HEK293T (cell line): ENCODE measurements at regions not wholly inside any gene's neighbourhood (a gene's known extent, or its start where the extent isn't known, plus 50 kb on each side); places are given as distances from the start of the nearest gene placed in this dataset.

Experiments
- CTCF ChIA-PET: fragments of 350-600 bp; formaldehyde crosslinking; extraction: SDS; loops from one replicate; lab custom pipeline; 2021; ENCODE audit warnings: antibody characterized with exemption, inconsistent platforms; lab: Yijun Ruan, JAX
- POLR2A ChIA-PET: fragments of 350-600 bp; formaldehyde crosslinking; extraction: SDS; loops from one replicate; lab custom pipeline; 2020; ENCODE audit warnings: antibody characterized with exemption, inconsistent platforms; lab: Yijun Ruan, JAX
- DNase-seq: peaks from one replicate; pipeline ENCODE4 v3.0.0; 2012; ENCODE audit warnings: mixed read lengths; ENCODE audit errors: extremely low spot score
- ARNT ChIP-seq: fragments of 450-650 bp; IDR thresholded peaks from 2 replicates; pipeline ENCODE4 v1.6.1; 2017; ENCODE audit warnings: mild to moderate bottlenecking
- BHLHE40 ChIP-seq: fragments of 450-650 bp; IDR thresholded peaks from 2 replicates; pipeline ENCODE4 v1.6.1; 2016; ENCODE audit warnings: mild to moderate bottlenecking, moderate library complexity, borderline replicate concordance
- CTBP1 ChIP-seq: fragments of 450-650 bp; IDR thresholded peaks from 2 replicates; pipeline ENCODE4 v1.6.1; 2016; ENCODE audit warnings: borderline replicate concordance
- ELF4 ChIP-seq: fragments of 450-650 bp; IDR thresholded peaks from 2 replicates; pipeline ENCODE4 v1.6.1; 2017; ENCODE audit warnings: antibody characterized with exemption
- FOXA1 ChIP-seq: fragments of 450-650 bp; IDR thresholded peaks from 2 replicates; pipeline ENCODE4 v1.6.1; 2016; ENCODE audit warnings: mild to moderate bottlenecking
- FOXK2 ChIP-seq: fragments of 450-650 bp; IDR thresholded peaks from 2 replicates; pipeline ENCODE4 v1.6.1; 2016; ENCODE audit warnings: mild to moderate bottlenecking
- FOXM1 ChIP-seq: fragments of 450-650 bp; IDR thresholded peaks from 2 replicates; pipeline ENCODE4 v1.6.1; 2017; ENCODE audit warnings: mild to moderate bottlenecking, borderline replicate concordance
- HDGF ChIP-seq: fragments of 450-650 bp; IDR thresholded peaks from 2 replicates; pipeline ENCODE4 v1.6.1; 2017; ENCODE audit warnings: antibody characterized with exemption, borderline replicate concordance
- L3MBTL2 ChIP-seq: fragments of 450-650 bp; conservative IDR thresholded peaks from 2 replicates; pipeline ENCODE4 v1.6.1; 2016; ENCODE audit warnings: mild to moderate bottlenecking
- LEF1 ChIP-seq: fragments of 450-650 bp; IDR thresholded peaks from 2 replicates; pipeline ENCODE4 v1.6.1; 2017; ENCODE audit warnings: mild to moderate bottlenecking, borderline replicate concordance
- NFRKB ChIP-seq: fragments of 450-650 bp; IDR thresholded peaks from 2 replicates; pipeline ENCODE4 v1.6.1; 2016; ENCODE audit warnings: mild to moderate bottlenecking, moderate library complexity
- SP1 ChIP-seq: fragments of 450-650 bp; IDR thresholded peaks from 2 replicates; pipeline ENCODE4 v1.6.1; 2017
- SUZ12 ChIP-seq: fragments of 450-650 bp; IDR thresholded peaks from 2 replicates; pipeline ENCODE4 v1.6.1; 2016; ENCODE audit warnings: mild to moderate bottlenecking
- TARDBP ChIP-seq: fragments of 450-650 bp; IDR thresholded peaks from 2 replicates; pipeline ENCODE4 v1.6.1; 2016
- ZNF384 ChIP-seq: fragments of 450-650 bp; IDR thresholded peaks from 2 replicates; pipeline ENCODE4 v1.6.1; 2016
- TF ChIP-seq, protein P1 (sequence below): fragments of 450-650 bp; IDR thresholded peaks from 2 replicates; pipeline ENCODE4 v1.6.1; 2016

DNA sequence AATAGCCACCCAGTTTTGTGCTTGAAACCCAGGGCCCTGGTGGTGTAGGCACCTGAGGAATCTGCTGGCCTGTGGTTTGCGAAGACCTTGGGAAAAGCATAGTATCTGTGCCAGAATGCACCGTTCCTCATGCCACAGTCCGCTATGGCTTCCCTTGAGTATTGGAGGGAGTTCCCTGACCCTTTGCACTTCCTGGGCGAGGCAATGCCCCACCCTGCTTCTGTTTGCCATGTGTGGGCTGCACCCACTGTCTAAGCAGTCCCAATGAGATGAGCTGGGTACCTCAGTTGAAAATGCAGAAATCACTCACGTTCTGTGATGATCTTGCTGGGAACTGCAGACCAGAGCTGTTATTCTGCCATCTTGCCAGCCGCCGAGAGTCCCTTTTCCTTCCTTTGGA lies 483.5 kb downstream of the AGTPBP1 start:
- TF ChIP-seq ELF4: no peak
- no peak for TF ChIP-seq TARDBP
- TF ChIP-seq HDGF: no peak
- ChIA-PET CTCF (interaction anchor here (1.0 to 1.1 kb wide), 2 partner anchors 9 to 861 kb away, joined by 4 read pairs; no protein-coding TSS in a partner anchor), POLR2A (no interaction called here)
- DNase-seq: no peak

DNA sequence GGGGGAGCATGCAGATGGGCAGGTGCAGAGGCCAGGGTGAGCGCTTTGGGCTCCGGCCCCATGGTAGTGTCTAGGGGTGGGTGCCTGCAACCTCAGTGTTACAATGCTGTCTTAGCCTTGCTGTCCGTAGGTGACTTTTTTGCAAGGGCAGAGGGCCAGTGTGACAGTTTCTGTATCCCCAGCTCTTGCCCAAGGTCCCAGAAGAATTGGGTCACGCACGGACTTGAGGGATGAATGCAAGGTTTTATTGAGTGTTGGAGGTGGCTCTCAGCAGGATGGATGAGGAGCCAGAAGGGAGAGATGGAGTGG lies 492.5 kb downstream of the AGTPBP1 start:
- ChIA-PET CTCF (interaction anchor here (1.3 kb wide), 1 partner anchor 9 kb away, joined by 4 read pairs; no protein-coding TSS in a partner anchor), POLR2A (no interaction called here)
- TF ChIP-seq HDGF: no peak
- TF ChIP-seq L3MBTL2: no peak
- no peak for TF ChIP-seq CTBP1
- TF ChIP-seq SP1: no peak
- no peak for TF ChIP-seq SUZ12
- no peak for TF ChIP-seq FOXM1
- no peak for TF ChIP-seq NFRKB
- no peak for TF ChIP-seq BHLHE40
- TF ChIP-seq ELF4: no peak
- TF ChIP-seq FOXK2: no peak
- no peak for TF ChIP-seq FOXA1
- TF ChIP-seq LEF1: no peak
- no peak for TF ChIP-seq TARDBP
- no peak for TF ChIP-seq ARNT
- TF ChIP-seq, protein P1, sequence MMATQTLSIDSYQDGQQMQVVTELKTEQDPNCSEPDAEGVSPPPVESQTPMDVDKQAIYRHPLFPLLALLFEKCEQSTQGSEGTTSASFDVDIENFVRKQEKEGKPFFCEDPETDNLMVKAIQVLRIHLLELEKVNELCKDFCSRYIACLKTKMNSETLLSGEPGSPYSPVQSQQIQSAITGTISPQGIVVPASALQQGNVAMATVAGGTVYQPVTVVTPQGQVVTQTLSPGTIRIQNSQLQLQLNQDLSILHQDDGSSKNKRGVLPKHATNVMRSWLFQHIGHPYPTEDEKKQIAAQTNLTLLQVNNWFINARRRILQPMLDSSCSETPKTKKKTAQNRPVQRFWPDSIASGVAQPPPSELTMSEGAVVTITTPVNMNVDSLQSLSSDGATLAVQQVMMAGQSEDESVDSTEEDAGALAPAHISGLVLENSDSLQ: no peak
- TF ChIP-seq ZNF384: no peak
- no peak for DNase-seq

DNA sequence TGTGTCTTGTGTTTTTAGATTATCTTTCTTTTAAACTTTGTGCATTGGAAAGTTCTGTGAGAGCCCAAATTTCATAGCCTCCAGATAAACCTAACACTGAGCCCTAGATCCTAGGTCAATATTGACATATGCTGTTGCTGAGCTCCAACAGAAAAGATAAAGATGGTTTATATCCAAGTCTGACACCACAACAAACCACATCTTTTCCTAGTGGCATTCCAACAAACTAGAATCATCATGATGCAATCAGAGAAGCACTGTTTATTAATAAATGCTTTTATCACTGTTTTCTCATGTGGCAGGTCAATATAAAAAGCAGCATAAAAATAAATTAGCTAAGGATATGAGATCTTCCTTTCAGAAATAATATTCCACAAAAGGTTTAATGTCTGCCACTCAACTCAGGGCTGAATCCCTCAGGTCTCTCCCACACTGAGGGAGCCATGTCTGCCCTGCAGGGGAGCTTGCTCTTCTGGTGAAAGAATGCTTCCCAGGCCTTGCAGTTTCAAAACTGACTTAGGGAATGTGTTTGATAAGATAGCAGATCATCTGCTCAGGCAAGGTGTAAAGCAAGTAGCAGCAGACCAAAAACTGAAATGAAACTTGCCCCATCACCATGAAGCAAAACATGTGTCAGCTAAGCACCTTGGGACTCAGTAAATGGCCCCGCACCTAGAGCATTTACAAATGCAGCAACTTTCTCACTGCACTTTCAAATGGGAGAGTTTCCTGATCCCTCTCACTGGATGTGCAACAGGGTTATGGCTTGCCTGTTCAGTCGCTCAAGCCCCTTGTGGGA lies 493.0 kb downstream of the AGTPBP1 start:
- DNase-seq: no peak
- ChIA-PET POLR2A (no interaction called here), CTCF (interaction anchor here (0.7 to 1.3 kb wide), 2 partner anchors 10 to 445 kb away, joined by 3 to 4 read pairs; no protein-coding TSS in a partner anchor)
- TF ChIP-seq FOXK2 (no peak), NFRKB (no peak), TARDBP (no peak), SP1 (no peak), ZNF384 (no peak), ARNT (no peak), LEF1 (no peak), CTBP1 (no peak), L3MBTL2 (no peak), BHLHE40 (no peak)

DNA sequence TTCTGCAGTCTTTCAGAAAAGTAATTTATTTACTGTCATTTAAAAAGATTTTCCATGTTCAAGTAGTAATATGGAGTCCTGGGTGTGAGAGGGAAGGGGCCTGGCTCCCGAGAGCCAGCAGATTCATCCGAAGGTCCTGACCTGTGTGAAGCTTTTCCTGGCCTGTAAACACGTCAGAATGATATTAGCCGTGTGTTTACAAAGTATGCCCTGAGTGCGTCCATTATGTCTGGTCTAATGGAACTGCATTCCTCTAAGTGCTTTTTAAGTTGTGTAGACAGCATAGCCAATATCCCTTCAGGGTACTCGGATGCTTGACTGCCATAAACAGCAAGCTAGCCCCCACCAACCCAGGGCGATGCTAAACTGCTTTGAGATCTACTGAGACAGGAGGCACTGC lies 495.2 kb downstream of the AGTPBP1 start:
- ChIA-PET CTCF (interaction anchor here (0.6 kb wide), 1 partner anchor 99 kb away, joined by 4 read pairs; no protein-coding TSS in a partner anchor), POLR2A (no interaction called here)
- no peak for TF ChIP-seq SP1
- TF ChIP-seq HDGF: no peak
- TF ChIP-seq LEF1: no peak
- TF ChIP-seq TARDBP: no peak
- no peak for TF ChIP-seq NFRKB
- no peak for TF ChIP-seq ELF4
- no peak for TF ChIP-seq ZNF384
- TF ChIP-seq FOXK2: no peak
- TF ChIP-seq SUZ12: no peak
- TF ChIP-seq BHLHE40: no peak
- TF ChIP-seq, protein P1: no peak
- DNase-seq: no peak

DNA sequence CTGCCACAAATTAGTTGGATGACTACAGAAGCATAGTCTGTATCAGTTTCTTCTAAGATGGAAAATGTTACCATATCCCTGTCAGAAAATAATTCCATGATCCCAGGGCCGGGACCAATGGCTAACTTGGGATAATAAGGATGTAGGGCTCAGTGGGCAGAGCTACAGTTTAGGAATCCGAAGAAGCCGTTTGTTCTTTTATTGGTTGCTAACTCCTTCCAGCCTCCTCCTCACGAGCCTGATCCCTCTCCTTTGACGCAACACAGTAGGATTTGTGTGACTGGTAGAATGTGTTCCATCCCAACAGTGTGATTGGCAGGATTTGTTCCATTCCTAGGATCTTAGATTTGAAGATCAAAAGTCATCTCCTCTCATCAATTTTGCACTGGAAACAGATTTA lies 496.9 kb downstream of the AGTPBP1 start:
- CTCF ChIA-PET: no interaction called here
- POLR2A ChIA-PET: no interaction called here
- TF ChIP-seq ELF4 (no peak), LEF1 (no peak), SUZ12 (no peak), FOXA1 (no peak), SP1 (no peak), ARNT (no peak), ZNF384 (no peak), FOXM1 (no peak), L3MBTL2 (no peak), BHLHE40 (no peak), HDGF (no peak), CTBP1 (no peak), FOXK2 (no peak), TARDBP (no peak)
- TF ChIP-seq, protein P1: no peak
- DNase-seq: no peak

DNA sequence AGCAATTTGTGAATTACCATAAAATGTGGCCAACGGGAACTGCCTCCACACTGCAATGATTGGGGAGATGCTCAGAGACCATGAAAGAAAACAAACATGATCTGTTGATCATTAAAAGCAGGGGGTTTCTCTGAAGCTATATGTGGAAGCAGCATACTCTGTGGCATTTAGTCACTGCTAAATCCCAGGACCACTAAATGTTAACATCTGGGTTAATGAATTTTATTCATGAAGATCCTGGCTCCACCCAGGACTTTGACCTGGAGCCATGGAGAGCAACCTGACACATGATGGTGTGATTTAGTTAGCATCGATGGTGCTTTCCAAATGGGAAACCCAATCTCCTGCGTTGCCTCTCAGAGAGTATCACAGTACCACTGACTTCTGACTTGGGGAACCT lies 497.8 kb downstream of the AGTPBP1 start:
- TF ChIP-seq, protein P1: no peak
- no peak for TF ChIP-seq FOXA1
- TF ChIP-seq ARNT: no peak
- no peak for TF ChIP-seq TARDBP
- TF ChIP-seq CTBP1: no peak
- no peak for TF ChIP-seq ZNF384
- no peak for TF ChIP-seq SUZ12
- no peak for TF ChIP-seq FOXM1

More for the DNA sequence above, 497.8 kb downstream of the AGTPBP1 start:
- no peak for DNase-seq
- POLR2A ChIA-PET: no interaction called here
- CTCF ChIA-PET: no interaction called here
